ENCODE measurements at regions not wholly inside any gene's neighbourhood (a gene's known extent, or its start where the extent isn't known, plus 50 kb on each side); places are given as distances from the start of the nearest gene placed in this dataset.

DNA sequence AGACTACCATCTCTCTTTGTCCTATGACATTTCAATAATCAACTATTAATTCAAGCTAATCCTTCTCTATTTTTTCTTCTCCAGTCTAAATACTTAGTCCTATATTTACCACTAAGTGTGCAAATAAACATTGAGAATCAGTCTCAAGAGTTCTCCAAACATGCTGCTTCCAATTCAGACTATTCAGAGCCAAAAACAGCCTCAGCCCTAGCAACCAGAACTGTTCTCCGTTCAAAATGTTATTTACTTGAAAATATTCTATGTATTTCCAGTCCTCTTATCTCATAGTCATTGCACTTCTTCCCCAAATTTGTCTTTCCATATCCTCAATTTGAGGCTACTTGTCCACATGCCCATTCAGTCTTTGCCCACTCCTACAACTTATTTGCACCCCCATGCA, 805.5 kb downstream of the IGSF11 start (continued):
- TF ChIP-seq GTF2F1 (IDR thresholded peaks at IDR 0.05; ENCODE audit: borderline replicate concordance, low read depth, low read length) (no peak), CREB1 (IDR thresholded peaks at IDR 0.05) (no peak), TAF1 (IDR thresholded peaks at IDR 0.05; ENCODE audit: low read depth, low read length) (no peak)
